ENCODE measurements at regions not wholly inside any gene's neighbourhood (a gene's known extent, or its start where the extent isn't known, plus 50 kb on each side); places are given as distances from the start of the nearest gene placed in this dataset.

DNA sequence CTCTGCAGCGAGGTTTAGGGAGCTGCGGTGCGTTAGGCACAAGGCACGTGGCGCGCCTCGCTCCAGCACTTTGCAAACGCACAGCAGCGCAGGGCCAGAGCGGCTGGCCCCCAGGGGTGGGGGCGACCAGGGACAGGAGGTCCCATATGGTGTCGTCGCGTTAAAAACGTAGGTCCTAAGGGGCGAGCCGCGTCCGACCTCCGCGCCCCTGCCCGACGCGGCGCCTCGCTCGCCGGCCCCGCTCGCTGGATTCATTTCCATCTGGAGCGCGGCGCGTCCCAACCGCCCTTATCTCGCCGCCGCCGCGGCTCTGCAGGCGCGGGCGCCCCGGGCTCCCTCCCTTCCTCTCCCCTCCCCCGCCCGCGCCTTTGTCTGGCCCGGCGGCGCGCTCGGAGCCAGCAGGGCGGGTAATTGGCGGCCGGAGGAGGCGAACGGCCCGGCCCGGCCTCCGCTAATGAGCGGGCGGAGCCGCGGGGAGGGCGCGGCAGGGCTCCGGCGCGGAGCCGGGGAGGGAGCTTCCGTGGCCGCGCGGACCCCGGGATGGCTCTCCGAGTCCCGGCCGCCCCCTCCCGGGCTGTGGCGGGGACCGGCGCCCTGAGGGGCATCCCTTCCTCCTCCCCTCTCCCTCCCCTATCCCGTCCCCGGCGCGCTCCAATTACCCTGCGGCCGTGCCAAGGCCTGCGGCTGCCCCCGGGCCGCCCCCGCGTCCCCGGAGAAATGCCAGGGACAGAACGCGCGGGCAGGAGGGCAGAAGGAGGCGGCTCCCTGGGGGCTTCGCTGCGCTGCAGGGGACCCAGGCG is 409.0 kb downstream of the BCOR start:
- H3K4me1 ChIP-seq = peaks cover 6% of the 10 kb centered on the region; the same call in 1 of the 2 replicates
- H3K27me3 Mint-ChIP-seq (ENCODE audit: insufficient read depth, unreplicated experiment) = no peaks in the 10 kb centered on the region
- H3K9me3 ChIP-seq = no peaks in the 10 kb centered on the region
- BruUV-seq (replicated peaks) = no TSS peak
- H3K4me3 ChIP-seq (ENCODE audit: low read depth, low read length) = peak overlapping the region; percentile 48
- no peaks in the 10 kb centered on the region for H3K4me1 Mint-ChIP-seq (ENCODE audit: low read depth, unreplicated experiment)
- intact Hi-C loops (cut with micrococcal nuclease; ENCODE audit: unreplicated experiment) = no loop called here
- no peaks in the 10 kb centered on the region for H3K36me3 Mint-ChIP-seq (ENCODE audit: insufficient read depth, unreplicated experiment)
- TF ChIP-seq, protein P1, sequence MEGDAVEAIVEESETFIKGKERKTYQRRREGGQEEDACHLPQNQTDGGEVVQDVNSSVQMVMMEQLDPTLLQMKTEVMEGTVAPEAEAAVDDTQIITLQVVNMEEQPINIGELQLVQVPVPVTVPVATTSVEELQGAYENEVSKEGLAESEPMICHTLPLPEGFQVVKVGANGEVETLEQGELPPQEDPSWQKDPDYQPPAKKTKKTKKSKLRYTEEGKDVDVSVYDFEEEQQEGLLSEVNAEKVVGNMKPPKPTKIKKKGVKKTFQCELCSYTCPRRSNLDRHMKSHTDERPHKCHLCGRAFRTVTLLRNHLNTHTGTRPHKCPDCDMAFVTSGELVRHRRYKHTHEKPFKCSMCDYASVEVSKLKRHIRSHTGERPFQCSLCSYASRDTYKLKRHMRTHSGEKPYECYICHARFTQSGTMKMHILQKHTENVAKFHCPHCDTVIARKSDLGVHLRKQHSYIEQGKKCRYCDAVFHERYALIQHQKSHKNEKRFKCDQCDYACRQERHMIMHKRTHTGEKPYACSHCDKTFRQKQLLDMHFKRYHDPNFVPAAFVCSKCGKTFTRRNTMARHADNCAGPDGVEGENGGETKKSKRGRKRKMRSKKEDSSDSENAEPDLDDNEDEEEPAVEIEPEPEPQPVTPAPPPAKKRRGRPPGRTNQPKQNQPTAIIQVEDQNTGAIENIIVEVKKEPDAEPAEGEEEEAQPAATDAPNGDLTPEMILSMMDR (IDR thresholded peaks at IDR 0.05; ENCODE audit: insufficient read depth in 1 of 2, low read depth in 1 of 2, low read length in 1 of 2, severe bottlenecking in 1 of 2, unreplicated experiment in 1 of 2) = no peak
- no peaks in the 10 kb centered on the region for H3K36me3 ChIP-seq (ENCODE audit: control insufficient read depth, insufficient read depth, low read length)
- CTCF ChIA-PET = interaction anchor here (0.6 to 1.2 kb wide), 2 partner anchors 42 to 416 kb away, joined by 3 to 4 read pairs; no protein-coding TSS in a partner anchor
- peak overlapping the region; percentile 50 for H3K4me3 Mint-ChIP-seq (ENCODE audit: unreplicated experiment)
- peak; percentile 44 to 71 for DNase-seq
- POLR2A ChIA-PET = no interaction called here
- no peaks in the 10 kb centered on the region for H3K9me3 Mint-ChIP-seq (ENCODE audit: unreplicated experiment)
- H3K27ac Mint-ChIP-seq (ENCODE audit: unreplicated experiment) = no peak overlapping the region
- H3K27me3 ChIP-seq (replicated peaks; ENCODE audit: control insufficient read depth, insufficient read depth, low read length) = no peaks in the 10 kb centered on the region

DNA sequence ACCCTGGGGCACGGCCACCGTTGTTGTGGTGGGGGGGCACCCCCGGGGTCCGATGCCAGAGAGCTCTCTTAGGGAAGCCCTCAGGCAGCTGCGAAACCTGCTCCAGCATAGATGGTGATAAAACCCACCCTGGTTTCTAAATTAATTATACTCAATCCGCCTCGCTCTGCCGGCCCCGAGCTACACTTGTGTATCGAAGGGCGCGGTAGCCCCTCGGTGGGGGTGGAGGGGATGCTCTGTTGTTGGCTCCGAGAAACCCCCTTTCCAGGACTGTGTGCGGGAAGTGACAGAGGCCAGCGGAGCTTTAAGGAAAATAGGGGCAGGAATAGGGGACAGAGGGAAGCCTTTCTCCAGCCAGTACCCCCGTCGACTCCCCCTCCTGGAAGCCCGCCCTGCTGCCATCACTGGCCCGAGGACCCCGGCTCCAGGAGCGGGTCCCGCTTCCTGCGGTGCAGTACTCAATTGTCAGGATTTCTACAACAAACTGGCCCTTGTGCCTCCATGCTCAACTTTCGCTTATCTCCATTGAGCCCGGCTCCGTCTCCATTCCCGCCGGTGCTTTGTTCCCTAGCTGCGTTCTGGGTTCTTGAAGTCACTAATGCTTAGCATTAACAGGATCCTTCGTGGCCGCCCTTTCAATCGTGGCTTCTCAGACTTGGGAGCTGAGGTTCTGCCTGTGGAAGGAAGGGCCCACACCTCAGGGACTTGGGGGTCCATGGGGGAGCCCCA is 408.2 kb downstream of the BCOR start:
- no TSS peak for BruUV-seq (replicated peaks)
- no peak for DNase-seq
- Histone ChIP-seq H3K27me3 (replicated peaks; ENCODE audit: control insufficient read depth, insufficient read depth, low read length) (no peaks in the 10 kb centered on the region), H3K36me3 (ENCODE audit: control insufficient read depth, insufficient read depth, low read length) (no peaks in the 10 kb centered on the region), H3K4me3 (ENCODE audit: low read depth, low read length) (peak overlapping the region; percentile 48), H3K4me1 (peaks cover 6% of the 10 kb centered on the region; the same call in 1 of the 2 replicates), H3K9me3 (no peaks in the 10 kb centered on the region)
- no peaks in the 10 kb centered on the region for H3K36me3 Mint-ChIP-seq (ENCODE audit: insufficient read depth, unreplicated experiment)
- no peaks in the 10 kb centered on the region for H3K9me3 Mint-ChIP-seq (ENCODE audit: unreplicated experiment)
- ChIA-PET POLR2A (no interaction called here), CTCF (interaction anchor here (0.6 to 1.2 kb wide), 2 partner anchors 41 to 415 kb away, joined by 3 to 4 read pairs; no protein-coding TSS in a partner anchor)
- no peak overlapping the region for H3K27ac Mint-ChIP-seq (ENCODE audit: unreplicated experiment)
- peak overlapping the region; percentile 54 for H3K4me3 Mint-ChIP-seq (ENCODE audit: unreplicated experiment)
- intact Hi-C loops (cut with micrococcal nuclease; ENCODE audit: unreplicated experiment) = no loop called here
- no peaks in the 10 kb centered on the region for H3K27me3 Mint-ChIP-seq (ENCODE audit: insufficient read depth, unreplicated experiment)
- TF ChIP-seq, protein P1 (IDR thresholded peaks at IDR 0.05; ENCODE audit: insufficient read depth in 1 of 2, low read depth in 1 of 2, low read length in 1 of 2, severe bottlenecking in 1 of 2, unreplicated experiment in 1 of 2) = no peak
- no peaks in the 10 kb centered on the region for H3K4me1 Mint-ChIP-seq (ENCODE audit: low read depth, unreplicated experiment)

DNA sequence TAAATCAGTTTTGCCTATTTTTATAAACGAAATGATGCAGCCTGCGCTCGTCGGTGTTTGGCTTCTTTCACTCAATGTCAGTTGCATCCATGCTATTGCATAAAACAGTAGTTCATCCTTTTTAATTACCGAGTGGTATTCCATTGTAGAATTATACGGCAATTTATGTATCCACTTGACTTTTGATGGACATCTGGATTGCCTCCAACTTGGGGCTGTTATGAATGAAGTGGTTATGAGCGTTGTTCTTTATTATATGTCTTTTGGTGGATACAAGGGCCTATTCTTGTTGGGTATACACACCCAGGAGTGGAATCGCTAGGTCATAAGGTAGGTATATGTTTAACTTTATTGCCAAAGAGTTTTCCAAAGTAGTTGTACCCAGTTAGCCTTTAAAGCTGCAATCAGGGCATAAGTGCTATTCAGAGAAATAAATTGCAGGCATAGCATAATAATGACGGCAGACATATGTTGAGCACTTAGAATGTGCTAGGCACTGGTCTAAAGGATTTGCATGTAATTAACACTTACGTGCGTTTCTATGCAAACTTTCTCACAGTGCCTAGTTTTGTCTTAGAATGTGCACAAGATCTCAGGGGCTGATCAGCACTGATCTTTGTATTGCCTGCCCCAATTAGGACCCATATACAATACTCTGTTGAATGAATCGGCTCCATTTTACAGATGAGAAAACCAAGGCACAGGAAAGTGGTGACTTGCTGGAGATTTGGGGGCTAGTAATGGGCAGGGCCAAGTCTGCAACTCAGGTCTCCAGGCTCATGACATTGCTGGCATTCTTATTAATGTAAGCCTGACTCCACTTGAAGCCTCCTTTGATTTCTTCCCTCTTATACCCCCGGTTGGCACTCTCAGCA is 407.0 kb downstream of the BCOR start:
- Histone ChIP-seq H3K36me3 (ENCODE audit: control insufficient read depth, insufficient read depth, low read length) (no peaks in the 10 kb centered on the region), H3K27me3 (replicated peaks; ENCODE audit: control insufficient read depth, insufficient read depth, low read length) (no peaks in the 10 kb centered on the region), H3K4me1 (peaks cover 6% of the 10 kb centered on the region; the same call in 1 of the 2 replicates), H3K9me3 (no peaks in the 10 kb centered on the region), H3K4me3 (ENCODE audit: low read depth, low read length) (no peak overlapping the region)
- ChIA-PET POLR2A (no interaction called here), CTCF (no interaction called here)
- no peak for DNase-seq
- no peaks in the 10 kb centered on the region for H3K27me3 Mint-ChIP-seq (ENCODE audit: insufficient read depth, unreplicated experiment)
- intact Hi-C loops (cut with micrococcal nuclease; ENCODE audit: unreplicated experiment) = no loop called here
- no peaks in the 10 kb centered on the region for H3K9me3 Mint-ChIP-seq (ENCODE audit: unreplicated experiment)
- no peak overlapping the region for H3K4me3 Mint-ChIP-seq (ENCODE audit: unreplicated experiment)
- TF ChIP-seq, protein P1 (IDR thresholded peaks at IDR 0.05; ENCODE audit: insufficient read depth in 1 of 2, low read depth in 1 of 2, low read length in 1 of 2, severe bottlenecking in 1 of 2, unreplicated experiment in 1 of 2) = no peak
- no peaks in the 10 kb centered on the region for H3K4me1 Mint-ChIP-seq (ENCODE audit: low read depth, unreplicated experiment)
- BruUV-seq (replicated peaks) = no TSS peak
- no peaks in the 10 kb centered on the region for H3K36me3 Mint-ChIP-seq (ENCODE audit: insufficient read depth, unreplicated experiment)
- H3K27ac Mint-ChIP-seq (ENCODE audit: unreplicated experiment) = no peak overlapping the region

All from Caco-2 (cell line).